OCI-LY3 (cell line): ENCODE measurements at regions not wholly inside any gene's neighbourhood (a gene's known extent, or its start where the extent isn't known, plus 50 kb on each side); places are given as distances from the start of the nearest gene placed in this dataset.

ENCODE experiments used
- H2AFZ ChIP-seq: fragments of 200-600, 300-600 bp; shearing (Covaris generic); 2 replicates; pipeline ENCODE4 v1.6.0; 2014; ENCODE audit warnings: antibody characterized with exemption, low read depth, low read length
- H3K27ac ChIP-seq: fragments of 200-600, 300-600 bp; sonication (generic); 2 replicates; pipeline ENCODE4 v1.5.1; 2014; ENCODE audit warnings: mild to moderate bottlenecking, low read length, moderate library complexity, mixed read lengths
- H3K27me3 ChIP-seq: fragments of 200-600, 300-600 bp; sonication (generic); 2 replicates; pipeline ENCODE4 v1.6.1; 2014; ENCODE audit warnings: low read depth, low read length, mixed read lengths
- H3K36me3 ChIP-seq: fragments of 200-600, 300-600 bp; sonication (generic); replicated peaks from 2 replicates; pipeline ENCODE3; 2014; ENCODE audit warnings: low read depth, low read length, mixed read lengths
- H3K4me1 ChIP-seq: fragments of 300-600, 200-600 bp; sonication (generic); 2 replicates; pipeline ENCODE4 v1.6.1; 2014; ENCODE audit warnings: low read length, mixed read lengths
- H3K4me2 ChIP-seq: fragments of 200-600, 300-600 bp; sonication (generic); 2 replicates; pipeline ENCODE4 v1.6.1; 2014; ENCODE audit warnings: low read length, mixed read lengths
- H3K4me3 ChIP-seq: fragments of 300-600, 200-600 bp; sonication (generic); 2 replicates; pipeline ENCODE4 v1.5.1; 2014; ENCODE audit warnings: antibody characterized with exemption, mild to moderate bottlenecking, low read length, moderate library complexity
- H3K79me2 ChIP-seq: fragments of 300-600, 200-600 bp; shearing (Covaris generic); 2 replicates; pipeline ENCODE4 v1.6.1; 2014; ENCODE audit warnings: mild to moderate bottlenecking, low read length, mixed read lengths
- H3K9ac ChIP-seq: fragments of 300-600, 200-600 bp; shearing (Covaris generic); 2 replicates; pipeline ENCODE4 v1.6.0; 2014; ENCODE audit warnings: mild to moderate bottlenecking, low read length, moderate library complexity
- H3K9me3 ChIP-seq: fragments of 200-600, 300-600 bp; shearing (Covaris generic); 2 replicates; pipeline ENCODE4 v1.6.1; 2014; ENCODE audit warnings: low read length, mixed read lengths; ENCODE audit not compliant: insufficient read depth
- H4K20me1 ChIP-seq: fragments of 200-600, 300-600 bp; sonication (generic); 2 replicates; pipeline ENCODE4 v1.6.1; 2016; ENCODE audit warnings: low read length, mixed read lengths; ENCODE audit not compliant: insufficient read depth
- EZH2phosphoT487 ChIP-seq: fragments of 200-600 bp; shearing (Covaris generic); IDR thresholded peaks from 2 replicates; pipeline ENCODE4 v1.6.1; 2018; ENCODE audit warnings: antibody characterized with exemption, mixed run types, low read depth
- TF ChIP-seq, protein P1 (sequence below): fragments of 200-600, 300-600 bp; sonication (generic); IDR thresholded peaks from 2 replicates; pipeline ENCODE4 v1.5.1; 2014; ENCODE audit warnings: antibody characterized with exemption, low read length, low read depth

DNA sequence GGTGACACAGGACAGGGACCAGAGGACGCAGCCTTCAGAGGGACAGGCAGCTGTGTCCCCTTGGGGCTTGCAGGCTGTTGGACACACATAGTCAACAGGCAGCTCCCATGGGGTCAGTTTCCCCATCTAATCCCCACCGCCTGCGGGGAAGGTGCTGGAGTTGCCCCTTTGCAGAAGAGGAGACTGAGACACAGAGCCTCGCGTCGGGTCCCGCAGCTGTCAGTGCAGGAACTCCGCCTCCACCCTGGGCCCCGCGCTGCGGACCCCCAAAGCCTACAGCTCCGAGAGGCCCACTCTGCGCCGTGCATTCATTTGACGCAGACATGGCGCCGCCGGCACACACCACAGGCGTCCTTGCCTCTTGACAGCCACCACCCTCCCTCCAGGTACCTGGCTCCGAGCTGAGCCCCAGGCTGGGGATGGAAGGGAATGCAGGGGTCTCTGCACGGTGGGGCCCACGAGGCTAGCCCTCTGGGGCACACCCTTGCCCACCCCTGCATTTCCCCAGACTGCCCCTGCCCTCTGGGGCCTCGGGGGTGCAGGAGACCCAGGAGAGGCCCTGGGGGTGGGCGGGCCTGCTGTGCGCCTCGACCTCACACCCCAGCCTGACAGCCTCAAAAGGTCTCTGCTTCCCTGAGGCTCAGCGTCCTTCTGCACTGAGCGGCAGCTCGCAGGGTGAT lies 88.5 kb upstream of the ACTRT2 start:
- no peak overlapping the region for H3K4me2 ChIP-seq
- H3K4me3 ChIP-seq: no peak overlapping the region
- H4K20me1 ChIP-seq: no peaks in the 10 kb centered on the region
- H2AFZ ChIP-seq: no peak overlapping the region
- no peaks in the 10 kb centered on the region for H3K36me3 ChIP-seq
- H3K27ac ChIP-seq: no peak overlapping the region
- no peaks in the 10 kb centered on the region for H3K9me3 ChIP-seq
- H3K79me2 ChIP-seq: no peaks in the 10 kb centered on the region
- H3K4me1 ChIP-seq: no peaks in the 10 kb centered on the region
- no peak overlapping the region for H3K9ac ChIP-seq
- no peaks in the 10 kb centered on the region for H3K27me3 ChIP-seq
- TF ChIP-seq, protein P1, sequence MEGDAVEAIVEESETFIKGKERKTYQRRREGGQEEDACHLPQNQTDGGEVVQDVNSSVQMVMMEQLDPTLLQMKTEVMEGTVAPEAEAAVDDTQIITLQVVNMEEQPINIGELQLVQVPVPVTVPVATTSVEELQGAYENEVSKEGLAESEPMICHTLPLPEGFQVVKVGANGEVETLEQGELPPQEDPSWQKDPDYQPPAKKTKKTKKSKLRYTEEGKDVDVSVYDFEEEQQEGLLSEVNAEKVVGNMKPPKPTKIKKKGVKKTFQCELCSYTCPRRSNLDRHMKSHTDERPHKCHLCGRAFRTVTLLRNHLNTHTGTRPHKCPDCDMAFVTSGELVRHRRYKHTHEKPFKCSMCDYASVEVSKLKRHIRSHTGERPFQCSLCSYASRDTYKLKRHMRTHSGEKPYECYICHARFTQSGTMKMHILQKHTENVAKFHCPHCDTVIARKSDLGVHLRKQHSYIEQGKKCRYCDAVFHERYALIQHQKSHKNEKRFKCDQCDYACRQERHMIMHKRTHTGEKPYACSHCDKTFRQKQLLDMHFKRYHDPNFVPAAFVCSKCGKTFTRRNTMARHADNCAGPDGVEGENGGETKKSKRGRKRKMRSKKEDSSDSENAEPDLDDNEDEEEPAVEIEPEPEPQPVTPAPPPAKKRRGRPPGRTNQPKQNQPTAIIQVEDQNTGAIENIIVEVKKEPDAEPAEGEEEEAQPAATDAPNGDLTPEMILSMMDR: no peak
- TF ChIP-seq EZH2phosphoT487: no peak

DNA sequence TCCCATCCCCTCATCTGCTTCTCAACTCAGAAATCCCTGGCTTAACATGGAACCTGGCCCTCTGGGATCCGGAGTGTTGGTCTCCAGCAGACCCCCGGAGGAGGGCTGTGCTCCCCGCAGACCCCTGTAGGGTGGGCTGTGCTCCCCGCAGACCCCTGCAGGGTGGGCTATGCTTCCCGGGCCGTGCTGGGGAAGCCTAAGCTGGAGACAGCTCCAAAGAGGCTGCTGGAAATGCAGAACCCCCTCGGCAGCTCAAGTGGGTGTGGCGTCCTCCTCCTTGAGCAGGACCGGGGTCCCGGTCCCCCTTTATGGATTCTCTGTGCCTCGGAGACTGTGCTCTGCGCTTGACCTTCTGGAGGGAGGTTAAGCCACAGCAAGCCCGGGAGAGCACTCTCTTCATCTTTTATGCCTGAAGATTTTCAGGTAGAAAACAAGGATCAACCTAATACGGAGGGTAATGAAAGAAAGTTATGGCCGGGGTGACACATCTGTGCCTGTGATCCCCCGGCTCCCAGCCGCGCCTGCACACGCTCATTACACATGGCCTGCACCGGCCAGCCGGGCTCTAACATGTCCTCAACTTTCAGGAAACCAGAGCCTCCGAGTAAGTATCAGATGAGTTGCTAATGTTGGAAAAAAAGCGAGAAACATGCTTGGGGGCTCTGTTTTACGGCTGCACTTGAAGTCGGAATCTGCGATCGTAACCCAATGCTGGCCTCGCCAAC lies 87.7 kb upstream of the ACTRT2 start:
- H2AFZ ChIP-seq: no peak overlapping the region
- H3K27ac ChIP-seq: no peak overlapping the region
- no peaks in the 10 kb centered on the region for H3K9me3 ChIP-seq
- H4K20me1 ChIP-seq: no peaks in the 10 kb centered on the region
- no peaks in the 10 kb centered on the region for H3K4me1 ChIP-seq
- H3K36me3 ChIP-seq: no peaks in the 10 kb centered on the region
- H3K27me3 ChIP-seq: no peaks in the 10 kb centered on the region
- no peaks in the 10 kb centered on the region for H3K79me2 ChIP-seq
- TF ChIP-seq, protein P1: no peak
- TF ChIP-seq EZH2phosphoT487: no peak
- H3K4me3 ChIP-seq: no peak overlapping the region
- H3K4me2 ChIP-seq: no peak overlapping the region
- no peak overlapping the region for H3K9ac ChIP-seq

DNA sequence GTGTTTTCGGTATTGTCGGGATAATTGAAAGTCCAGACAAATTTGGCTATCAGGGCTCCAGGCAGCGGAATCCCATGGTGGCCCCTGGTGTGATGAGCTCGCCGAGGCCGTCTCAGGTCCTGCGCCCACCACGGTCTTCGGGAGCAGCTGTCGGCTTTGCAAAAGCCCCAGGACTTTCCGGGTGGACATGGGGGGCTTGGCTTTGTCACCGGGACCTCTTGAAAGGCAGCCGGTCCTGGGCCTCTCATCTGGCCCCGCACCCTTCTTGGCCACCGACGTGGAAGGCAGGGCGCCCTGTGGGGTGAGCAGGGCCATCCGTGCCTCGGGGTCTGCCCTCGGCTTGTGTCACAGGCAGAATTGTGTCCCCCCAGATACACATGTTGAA lies 87.1 kb upstream of the ACTRT2 start:
- Histone ChIP-seq H3K27me3 (no peaks in the 10 kb centered on the region), H3K4me3 (no peak overlapping the region), H3K4me2 (no peak overlapping the region), H3K27ac (no peak overlapping the region), H2AFZ (no peak overlapping the region), H3K9ac (no peak overlapping the region), H4K20me1 (no peaks in the 10 kb centered on the region), H3K9me3 (no peaks in the 10 kb centered on the region), H3K79me2 (no peaks in the 10 kb centered on the region), H3K4me1 (no peaks in the 10 kb centered on the region), H3K36me3 (no peaks in the 10 kb centered on the region)
- no peak for TF ChIP-seq EZH2phosphoT487
- TF ChIP-seq, protein P1: no peak

DNA sequence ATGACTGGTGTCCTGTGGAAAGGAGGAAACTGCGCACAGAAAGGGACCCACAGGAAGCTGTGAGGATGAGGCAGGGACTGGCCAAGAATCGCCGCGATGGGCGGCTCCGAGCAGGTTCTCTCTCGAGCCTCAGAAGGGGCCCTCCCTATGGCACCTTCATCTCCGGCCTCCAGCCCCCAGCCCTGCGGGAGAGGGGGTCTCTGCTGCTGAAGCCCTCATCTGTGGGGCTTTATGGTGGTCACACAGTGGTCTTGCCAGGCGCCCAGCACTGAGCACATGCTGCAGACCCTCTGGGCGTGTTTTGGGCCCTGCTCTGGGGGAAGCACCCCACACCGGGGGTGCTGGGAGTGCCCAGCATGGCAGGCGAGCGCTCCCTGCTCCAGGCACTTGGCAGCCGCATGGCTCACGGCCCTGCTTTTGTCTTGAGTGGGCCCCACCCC lies 86.6 kb upstream of the ACTRT2 start:
- Histone ChIP-seq H3K36me3 (no peaks in the 10 kb centered on the region), H3K27ac (no peak overlapping the region), H3K79me2 (no peaks in the 10 kb centered on the region), H2AFZ (no peak overlapping the region), H3K4me3 (no peak overlapping the region), H3K4me1 (no peaks in the 10 kb centered on the region), H3K27me3 (no peaks in the 10 kb centered on the region), H4K20me1 (no peaks in the 10 kb centered on the region), H3K4me2 (no peak overlapping the region), H3K9me3 (no peaks in the 10 kb centered on the region), H3K9ac (no peak overlapping the region)
- TF ChIP-seq, protein P1: no peak
- no peak for TF ChIP-seq EZH2phosphoT487
